ENCODE measurements at regions not wholly inside any gene's neighbourhood (a gene's known extent, or its start where the extent isn't known, plus 50 kb on each side); places are given as distances from the start of the nearest gene placed in this dataset.

- no peak overlapping the region for H2BK5ac ChIP-seq (ENCODE audit: low read depth, low read length)
- H4K91ac ChIP-seq (replicated peaks; ENCODE audit: insufficient read length, low read length) = no peak overlapping the region
- H3K4me3 ChIP-seq (ENCODE audit: extremely low read depth in 1 of 4, insufficient read depth in 2 of 4, low read depth in 3 of 4, low read length in 4 of 4) = no peak overlapping the region
- no peak overlapping the region for H2AFZ ChIP-seq (ENCODE audit: low read length)
- H3K79me1 ChIP-seq (ENCODE audit: low read depth, low read length) = no peaks in the 10 kb centered on the region
- H2BK120ac ChIP-seq (replicated peaks; ENCODE audit: low read depth, low read length) = no peak overlapping the region
- no peak for DNase-seq (ENCODE audit: low read depth in 1 of 2, low spot score in 2 of 2)
- H3K23ac ChIP-seq (ENCODE audit: insufficient read length) = no peak overlapping the region
- H3K27me3 ChIP-seq (replicated peaks in 1 of 4; ENCODE audit: control insufficient read depth in 3 of 4, extremely low read depth in 1 of 4, insufficient read depth in 3 of 4, low read length in 3 of 4) = no peaks in the 10 kb centered on the region
- TF ChIP-seq KDM1A (IDR thresholded peaks at IDR 0.05; ENCODE audit: borderline replicate concordance, low read length) (no peak), JUND (IDR thresholded peaks at IDR 0.05; ENCODE audit: low read length) (no peak), SP2 (IDR thresholded peaks at IDR 0.05; ENCODE audit: low read length) (no peak), EZH2 (IDR thresholded peaks at IDR 0.05; ENCODE audit: low read depth, low read length, severe bottlenecking) (no peak), NRF1 (IDR thresholded peaks at IDR 0.05; ENCODE audit: low read depth, low read length) (no peak), KDM4A (IDR thresholded peaks at IDR 0.05; ENCODE audit: low read depth, low read length, severe bottlenecking) (no peak)
- no peak overlapping the region for H3K4me2 ChIP-seq (ENCODE audit: insufficient read depth in 1 of 2, low read depth in 2 of 2, low read length in 2 of 2)
- H3K56ac ChIP-seq (replicated peaks; ENCODE audit: insufficient read length, low read depth, low read length) = no peak overlapping the region
- H3K36me3 ChIP-seq (ENCODE audit: control insufficient read depth in 2 of 4, insufficient read depth in 4 of 4, low read length in 3 of 4) = no peaks in the 10 kb centered on the region
- H4K20me1 ChIP-seq (replicated peaks in 1 of 2; ENCODE audit: control insufficient read depth in 1 of 2, insufficient read depth in 2 of 2, low read length in 2 of 2) = no peaks in the 10 kb centered on the region
- H3K4me1 ChIP-seq (replicated peaks in 1 of 4; ENCODE audit: control insufficient read depth in 3 of 4, insufficient read depth in 4 of 4, low read length in 3 of 4) = no peaks in the 10 kb centered on the region
- no peak overlapping the region for H2BK15ac ChIP-seq (ENCODE audit: low read length)
- no peak overlapping the region for H3K27ac ChIP-seq (ENCODE audit: low read depth, low read length)
- H2AK5ac ChIP-seq (ENCODE audit: low read depth, low read length) = no peak overlapping the region
- CTCF ChIA-PET (ENCODE audit: partially characterized antibody) = no interaction called here
- no peak overlapping the region for H3K14ac ChIP-seq (ENCODE audit: insufficient read length)
- no peak overlapping the region for H3K9ac ChIP-seq (replicated peaks in 1 of 4; ENCODE audit: extremely low read depth in 1 of 4, low read depth in 3 of 4, low read length in 3 of 4)
- H3K18ac ChIP-seq (ENCODE audit: extremely low read depth, low read length) = no peak overlapping the region
- no peaks in the 10 kb centered on the region for H3K79me2 ChIP-seq (ENCODE audit: control insufficient read depth in 1 of 2, insufficient read depth in 2 of 2, low read length in 2 of 2)
- H2BK12ac ChIP-seq (ENCODE audit: low read depth, low read length) = no peak overlapping the region
- POLR2A ChIA-PET (ENCODE audit: partially characterized antibody) = no interaction called here
- H4K5ac ChIP-seq (ENCODE audit: insufficient read length, low read depth, low read length) = no peak overlapping the region
- 96% methylated on average over 4 of the region's 4 CpGs; no CpG with 5 or more reads in 1 of the 2 experiments for WGBS, 2 experiments (ENCODE audit: extremely low coverage in 1 of 2, insufficient coverage in 1 of 2, insufficient read length in 1 of 2, insufficient replicate concordance in 2 of 2, low coverage in 1 of 2, low lambda C conversion rate in 2 of 2, missing lambda C conversion rate in 1 of 2)
- no peak overlapping the region for H4K8ac ChIP-seq (ENCODE audit: extremely low read depth, insufficient read depth, low read length)
- no peaks in the 10 kb centered on the region for H3K9me3 ChIP-seq (ENCODE audit: insufficient read depth in 2 of 2, low read depth in 1 of 2, low read length in 1 of 2)
- no peak overlapping the region for H2BK20ac ChIP-seq (ENCODE audit: low read length)
- no peak overlapping the region for H3K4ac ChIP-seq (replicated peaks; ENCODE audit: insufficient read length, low read depth, low read length)
- no peaks in the 10 kb centered on the region for H3K23me2 ChIP-seq (ENCODE audit: low read depth, low read length)
- FAIRE-seq = no peak
These were observed 625.4 kb upstream of the EDIL3 start for GRCh38 chr5:85010014-85010562.

Measured in H1 (cell line).